ENCODE measurements at regions not wholly inside any gene's neighbourhood (a gene's known extent, or its start where the extent isn't known, plus 50 kb on each side); places are given as distances from the start of the nearest gene placed in this dataset.

DNA sequence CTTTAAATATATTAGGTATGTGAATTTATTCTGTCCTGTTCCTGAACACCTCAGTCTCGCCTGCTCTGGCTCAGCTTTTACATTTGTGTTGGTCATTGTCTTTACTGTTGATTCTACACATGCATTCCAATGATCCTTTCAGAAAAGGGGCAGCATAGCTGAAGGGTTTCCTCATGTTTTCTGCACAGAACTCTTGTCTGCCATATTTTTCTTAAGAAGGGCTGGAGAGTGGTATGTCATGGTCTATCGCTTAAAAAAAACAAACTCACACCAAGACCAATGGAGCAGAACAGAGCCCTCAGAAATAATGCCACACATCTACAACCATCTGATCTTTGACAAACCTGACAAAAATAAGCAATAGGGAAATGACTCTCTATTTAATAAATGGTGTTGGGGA is 215.8 kb upstream of the HSFY2 start:
- Histone ChIP-seq H3K36me3 (ENCODE audit: control insufficient read depth in 4 of 4, insufficient read depth in 3 of 4, low read depth in 1 of 4, low read length in 3 of 4) (no peaks in the 10 kb centered on the region), H3K27ac (ENCODE audit: low read depth in 1 of 2, low read length in 2 of 2) (no peak overlapping the region), H3K4me3 (ENCODE audit: low read depth in 1 of 3, low read length in 3 of 3) (no peak overlapping the region), H3K9ac (ENCODE audit: low read depth in 1 of 2, low read length in 2 of 2) (no peak overlapping the region), H3K4me1 (ENCODE audit: control insufficient read depth in 4 of 4, insufficient read depth in 4 of 4, low read length in 3 of 4) (no peaks in the 10 kb centered on the region), H3K9me3 (ENCODE audit: control insufficient read depth in 4 of 4, low read length in 3 of 4) (no peaks in the 10 kb centered on the region), H3K27me3 (ENCODE audit: control insufficient read depth in 4 of 4, insufficient read depth in 4 of 4, low read length in 3 of 4) (no peaks in the 10 kb centered on the region)
- TF ChIP-seq HNF4A (conservative IDR thresholded peaks at IDR 0.05): no peak
- TF ChIP-seq FOXA1 (IDR thresholded peaks at IDR 0.05): no peak
- TF ChIP-seq SP1 (IDR thresholded peaks at IDR 0.05): no peak
- TF ChIP-seq, protein P1, sequence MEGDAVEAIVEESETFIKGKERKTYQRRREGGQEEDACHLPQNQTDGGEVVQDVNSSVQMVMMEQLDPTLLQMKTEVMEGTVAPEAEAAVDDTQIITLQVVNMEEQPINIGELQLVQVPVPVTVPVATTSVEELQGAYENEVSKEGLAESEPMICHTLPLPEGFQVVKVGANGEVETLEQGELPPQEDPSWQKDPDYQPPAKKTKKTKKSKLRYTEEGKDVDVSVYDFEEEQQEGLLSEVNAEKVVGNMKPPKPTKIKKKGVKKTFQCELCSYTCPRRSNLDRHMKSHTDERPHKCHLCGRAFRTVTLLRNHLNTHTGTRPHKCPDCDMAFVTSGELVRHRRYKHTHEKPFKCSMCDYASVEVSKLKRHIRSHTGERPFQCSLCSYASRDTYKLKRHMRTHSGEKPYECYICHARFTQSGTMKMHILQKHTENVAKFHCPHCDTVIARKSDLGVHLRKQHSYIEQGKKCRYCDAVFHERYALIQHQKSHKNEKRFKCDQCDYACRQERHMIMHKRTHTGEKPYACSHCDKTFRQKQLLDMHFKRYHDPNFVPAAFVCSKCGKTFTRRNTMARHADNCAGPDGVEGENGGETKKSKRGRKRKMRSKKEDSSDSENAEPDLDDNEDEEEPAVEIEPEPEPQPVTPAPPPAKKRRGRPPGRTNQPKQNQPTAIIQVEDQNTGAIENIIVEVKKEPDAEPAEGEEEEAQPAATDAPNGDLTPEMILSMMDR (IDR thresholded peaks at IDR 0.05; ENCODE audit: low read depth, low read length, missing input control): no peak
- TF ChIP-seq YY1 (IDR thresholded peaks at IDR 0.05): no peak
- TF ChIP-seq, protein P2, sequence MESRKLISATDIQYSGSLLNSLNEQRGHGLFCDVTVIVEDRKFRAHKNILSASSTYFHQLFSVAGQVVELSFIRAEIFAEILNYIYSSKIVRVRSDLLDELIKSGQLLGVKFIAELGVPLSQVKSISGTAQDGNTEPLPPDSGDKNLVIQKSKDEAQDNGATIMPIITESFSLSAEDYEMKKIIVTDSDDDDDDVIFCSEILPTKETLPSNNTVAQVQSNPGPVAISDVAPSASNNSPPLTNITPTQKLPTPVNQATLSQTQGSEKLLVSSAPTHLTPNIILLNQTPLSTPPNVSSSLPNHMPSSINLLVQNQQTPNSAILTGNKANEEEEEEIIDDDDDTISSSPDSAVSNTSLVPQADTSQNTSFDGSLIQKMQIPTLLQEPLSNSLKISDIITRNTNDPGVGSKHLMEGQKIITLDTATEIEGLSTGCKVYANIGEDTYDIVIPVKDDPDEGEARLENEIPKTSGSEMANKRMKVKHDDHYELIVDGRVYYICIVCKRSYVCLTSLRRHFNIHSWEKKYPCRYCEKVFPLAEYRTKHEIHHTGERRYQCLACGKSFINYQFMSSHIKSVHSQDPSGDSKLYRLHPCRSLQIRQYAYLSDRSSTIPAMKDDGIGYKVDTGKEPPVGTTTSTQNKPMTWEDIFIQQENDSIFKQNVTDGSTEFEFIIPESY (IDR thresholded peaks at IDR 0.05): no peak
- TF ChIP-seq HNF4G (IDR thresholded peaks at IDR 0.05): no peak
- no peak for TF ChIP-seq TAF1 (conservative IDR thresholded peaks at IDR 0.05)
- no peak for TF ChIP-seq JUND (IDR thresholded peaks at IDR 0.05)
- TF ChIP-seq, protein P3, sequence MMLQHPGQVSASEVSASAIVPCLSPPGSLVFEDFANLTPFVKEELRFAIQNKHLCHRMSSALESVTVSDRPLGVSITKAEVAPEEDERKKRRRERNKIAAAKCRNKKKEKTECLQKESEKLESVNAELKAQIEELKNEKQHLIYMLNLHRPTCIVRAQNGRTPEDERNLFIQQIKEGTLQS (IDR thresholded peaks at IDR 0.05): no peak
- TF ChIP-seq, protein P4, sequence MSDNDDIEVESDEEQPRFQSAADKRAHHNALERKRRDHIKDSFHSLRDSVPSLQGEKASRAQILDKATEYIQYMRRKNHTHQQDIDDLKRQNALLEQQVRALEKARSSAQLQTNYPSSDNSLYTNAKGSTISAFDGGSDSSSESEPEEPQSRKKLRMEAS (IDR thresholded peaks at IDR 0.05): no peak
- TF ChIP-seq RAD21 (IDR thresholded peaks at IDR 0.05): no peak
- TF ChIP-seq RXRA (IDR thresholded peaks at IDR 0.05): no peak
- TF ChIP-seq, protein P5, sequence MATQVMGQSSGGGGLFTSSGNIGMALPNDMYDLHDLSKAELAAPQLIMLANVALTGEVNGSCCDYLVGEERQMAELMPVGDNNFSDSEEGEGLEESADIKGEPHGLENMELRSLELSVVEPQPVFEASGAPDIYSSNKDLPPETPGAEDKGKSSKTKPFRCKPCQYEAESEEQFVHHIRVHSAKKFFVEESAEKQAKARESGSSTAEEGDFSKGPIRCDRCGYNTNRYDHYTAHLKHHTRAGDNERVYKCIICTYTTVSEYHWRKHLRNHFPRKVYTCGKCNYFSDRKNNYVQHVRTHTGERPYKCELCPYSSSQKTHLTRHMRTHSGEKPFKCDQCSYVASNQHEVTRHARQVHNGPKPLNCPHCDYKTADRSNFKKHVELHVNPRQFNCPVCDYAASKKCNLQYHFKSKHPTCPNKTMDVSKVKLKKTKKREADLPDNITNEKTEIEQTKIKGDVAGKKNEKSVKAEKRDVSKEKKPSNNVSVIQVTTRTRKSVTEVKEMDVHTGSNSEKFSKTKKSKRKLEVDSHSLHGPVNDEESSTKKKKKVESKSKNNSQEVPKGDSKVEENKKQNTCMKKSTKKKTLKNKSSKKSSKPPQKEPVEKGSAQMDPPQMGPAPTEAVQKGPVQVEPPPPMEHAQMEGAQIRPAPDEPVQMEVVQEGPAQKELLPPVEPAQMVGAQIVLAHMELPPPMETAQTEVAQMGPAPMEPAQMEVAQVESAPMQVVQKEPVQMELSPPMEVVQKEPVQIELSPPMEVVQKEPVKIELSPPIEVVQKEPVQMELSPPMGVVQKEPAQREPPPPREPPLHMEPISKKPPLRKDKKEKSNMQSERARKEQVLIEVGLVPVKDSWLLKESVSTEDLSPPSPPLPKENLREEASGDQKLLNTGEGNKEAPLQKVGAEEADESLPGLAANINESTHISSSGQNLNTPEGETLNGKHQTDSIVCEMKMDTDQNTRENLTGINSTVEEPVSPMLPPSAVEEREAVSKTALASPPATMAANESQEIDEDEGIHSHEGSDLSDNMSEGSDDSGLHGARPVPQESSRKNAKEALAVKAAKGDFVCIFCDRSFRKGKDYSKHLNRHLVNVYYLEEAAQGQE (IDR thresholded peaks at IDR 0.05): no peak
- TF ChIP-seq EGR1 (IDR thresholded peaks at IDR 0.05; ENCODE audit: low read depth in 2 of 2): no peak
- TF ChIP-seq FOXA2 (IDR thresholded peaks at IDR 0.05): no peak
- no peak for TF ChIP-seq NR2F2 (IDR thresholded peaks at IDR 0.05)
- no peak for TF ChIP-seq GABPA (IDR thresholded peaks at IDR 0.05 in 1 of 2, conservative IDR thresholded peaks at IDR 0.05 in 1 of 2)
- WGBS: 97% methylated on average over 2 of the region's 2 CpGs
- no peak for DNase-seq (ENCODE audit: low spot score)

All from liver (tissue), 8 donors.